NCI-H2107 treated with DMSO at 0.1 percent for 48 hours (cell line): ENCODE measurements at regions not wholly inside any gene's neighbourhood (a gene's known extent, or its start where the extent isn't known, plus 50 kb on each side); places are given as distances from the start of the nearest gene placed in this dataset.
"Not testable (repeated sequence)": the region's sequence is repeated elsewhere in the genome, so short reads cannot be mapped to it uniquely, and the experiment has no call there.

Source experiments
- DNase-seq: peaks from one replicate; lab custom pipeline; 2025; ENCODE audit not compliant: unreplicated experiment; lab: John Stamatoyannopoulos, UW

DNA sequence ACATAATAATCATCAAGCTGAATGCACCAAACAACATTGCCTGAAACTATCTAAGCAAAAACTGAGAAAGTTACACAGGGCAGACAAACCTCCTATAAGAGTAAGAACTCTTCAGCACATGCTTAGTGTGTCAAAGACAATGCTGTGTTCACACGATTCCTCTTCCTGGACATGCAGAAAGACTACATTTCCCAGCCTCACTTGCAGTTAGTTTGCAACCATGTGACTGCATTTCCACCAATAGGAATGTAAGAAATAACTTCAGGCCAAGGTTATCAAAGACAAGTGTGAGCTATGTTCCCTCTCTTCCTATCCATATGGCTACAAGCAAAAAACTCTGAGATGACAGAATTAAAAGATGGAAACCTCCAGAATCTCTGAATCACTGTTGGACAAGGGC lies 109.8 kb downstream of the OTOP1 start:
- DNase-seq, result not testable (repeated sequence)

DNA sequence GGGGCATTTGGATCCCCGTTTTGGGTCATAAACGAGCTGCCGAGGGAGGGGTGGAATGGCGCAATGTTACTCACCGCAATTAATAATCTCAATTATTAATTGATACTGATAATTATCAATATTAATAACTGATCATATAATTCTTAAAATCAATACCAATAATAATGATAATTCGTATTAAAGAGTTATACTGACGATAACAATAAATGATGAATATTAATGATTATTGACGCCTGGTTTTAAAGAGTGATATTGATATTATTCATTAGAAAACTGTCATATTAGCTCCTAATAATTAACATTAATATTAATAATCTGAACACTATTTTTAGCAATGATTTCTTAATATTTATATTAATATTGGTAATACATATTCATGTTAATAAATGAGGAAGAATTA lies 92.4 kb downstream of the OTOP1 start:
- DNase-seq, result not testable (repeated sequence)

DNA sequence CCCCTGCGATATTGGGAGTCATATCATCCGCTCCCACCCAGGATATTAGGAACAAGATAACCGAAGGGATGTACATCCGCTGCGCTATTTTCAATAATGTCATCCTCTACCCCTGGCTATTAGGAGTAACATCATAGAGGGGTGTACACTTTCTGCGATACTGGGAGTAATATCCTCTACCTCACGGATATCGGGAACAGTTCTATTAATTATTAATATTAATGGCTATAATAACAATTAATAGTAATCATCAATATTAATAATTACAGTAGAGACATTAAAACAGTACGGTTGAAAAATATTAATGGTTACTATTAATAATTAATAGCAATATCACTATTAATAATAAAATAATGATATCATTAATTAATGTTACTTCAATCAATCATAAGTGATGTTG lies 90.1 kb downstream of the OTOP1 start:
- not testable (repeated sequence) for DNase-seq
